GM11168 (cell line): ENCODE measurements at regions not wholly inside any gene's neighbourhood (a gene's known extent, or its start where the extent isn't known, plus 50 kb on each side); places are given as distances from the start of the nearest gene placed in this dataset.

ENCODE experiments used
- in situ Hi-C: fragments of 300-500 bp; cut with MboI; formaldehyde crosslinking; loops from one replicate; pipeline ENCODE4 v1.12.0; 2022; ENCODE audit warnings: low sequenced_read_pairs; ENCODE audit not compliant: unreplicated experiment

DNA sequence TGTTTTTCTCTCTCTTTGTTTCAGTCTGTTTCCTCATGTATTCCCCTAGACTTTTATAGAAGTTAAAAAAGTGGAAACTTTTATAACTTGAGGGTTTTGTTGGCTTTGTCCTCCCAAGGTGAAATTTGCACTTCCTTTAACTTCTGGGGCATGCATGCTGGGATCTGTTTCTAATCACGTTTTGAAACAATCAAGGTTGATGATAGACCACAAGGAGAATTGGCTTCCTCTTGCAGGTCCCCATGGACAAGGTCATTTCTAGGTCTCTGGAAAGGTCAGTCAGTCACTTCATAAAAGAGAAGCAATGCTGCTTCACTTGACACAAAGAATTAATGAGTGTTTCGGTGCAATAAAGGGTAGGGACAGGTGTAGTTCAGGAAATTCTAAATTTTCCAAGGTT, 811.8 kb upstream of the CELF2 start:
- in situ Hi-C loops = no loop called here

DNA sequence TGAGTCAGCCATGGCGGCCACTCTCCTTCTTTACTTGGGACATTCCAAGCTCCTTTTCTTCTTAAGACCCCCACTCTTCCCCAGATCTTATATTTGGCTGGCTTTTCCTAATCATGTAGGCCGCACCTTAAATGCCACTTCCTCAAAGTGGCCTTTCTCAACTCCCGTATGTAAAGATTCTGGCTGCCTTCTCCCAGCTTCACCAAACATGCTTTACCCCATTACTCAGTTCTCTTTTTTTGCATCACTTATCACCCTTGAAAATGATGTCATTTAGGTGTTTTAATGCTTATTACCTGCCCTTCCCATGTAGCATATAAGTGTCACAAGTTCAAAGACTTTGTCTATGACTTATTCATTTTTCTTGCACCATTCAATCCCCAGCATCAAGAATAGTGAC, 810.1 kb upstream of the CELF2 start:
- in situ Hi-C loops = no loop called here

DNA sequence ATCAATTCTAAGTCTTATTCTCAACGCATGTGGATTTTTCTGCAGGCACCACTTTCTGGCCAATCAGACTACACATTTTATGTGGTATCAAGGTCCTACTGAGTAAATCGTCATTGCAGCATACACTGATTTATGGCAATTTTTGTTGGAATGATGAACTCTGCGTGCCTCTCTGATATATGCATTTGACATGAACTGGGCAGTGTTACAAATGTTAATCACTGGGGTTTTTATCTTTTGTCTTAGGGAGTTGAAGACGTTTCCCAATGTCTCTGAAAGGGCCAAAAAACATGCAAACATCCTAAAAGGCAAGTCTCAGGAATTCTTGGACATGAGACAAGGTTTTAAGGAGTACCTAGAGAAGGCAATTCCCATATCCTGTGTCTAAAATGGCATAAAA, 809.5 kb upstream of the CELF2 start:
- in situ Hi-C loops = no loop called here

DNA sequence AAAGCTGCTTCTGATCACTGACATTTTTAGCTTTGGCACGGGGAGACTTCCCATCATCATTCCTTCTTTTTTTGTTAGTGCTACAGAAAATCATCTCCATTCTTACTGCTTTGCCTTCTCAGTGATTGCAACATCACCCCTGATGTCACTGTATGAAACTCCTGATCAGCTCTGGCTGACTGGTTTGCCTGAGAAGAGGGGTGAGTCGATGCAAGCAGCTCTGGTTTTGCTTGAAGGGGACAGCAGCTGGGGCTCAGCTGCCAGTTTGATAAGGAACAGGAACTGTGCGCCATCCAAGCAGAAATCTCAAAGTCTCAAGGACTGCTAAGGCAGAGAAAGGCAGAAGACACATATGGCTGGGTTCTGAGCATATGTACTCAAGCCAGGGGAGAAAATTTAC, 808.5 kb upstream of the CELF2 start:
- in situ Hi-C loops = no loop called here

DNA sequence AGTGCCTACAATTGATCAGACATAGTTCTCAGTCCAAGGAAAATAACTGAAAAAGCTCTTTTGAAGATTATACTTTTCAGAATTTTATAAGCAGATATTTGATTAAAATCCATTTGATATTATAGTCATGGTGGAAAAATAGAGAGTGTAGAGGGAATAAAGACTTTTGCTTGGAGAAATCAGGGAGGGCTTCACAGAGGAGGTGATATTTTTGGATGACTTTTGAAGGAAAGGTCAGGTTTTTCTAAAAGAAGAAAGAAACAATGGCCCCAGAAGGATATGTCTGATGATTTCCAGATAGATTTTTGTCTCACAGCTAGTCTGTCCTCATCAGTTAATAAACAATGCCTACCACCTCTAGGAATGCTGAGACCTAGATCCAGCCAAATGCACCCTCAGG, 806.3 kb upstream of the CELF2 start:
- in situ Hi-C loops = no loop called here

DNA sequence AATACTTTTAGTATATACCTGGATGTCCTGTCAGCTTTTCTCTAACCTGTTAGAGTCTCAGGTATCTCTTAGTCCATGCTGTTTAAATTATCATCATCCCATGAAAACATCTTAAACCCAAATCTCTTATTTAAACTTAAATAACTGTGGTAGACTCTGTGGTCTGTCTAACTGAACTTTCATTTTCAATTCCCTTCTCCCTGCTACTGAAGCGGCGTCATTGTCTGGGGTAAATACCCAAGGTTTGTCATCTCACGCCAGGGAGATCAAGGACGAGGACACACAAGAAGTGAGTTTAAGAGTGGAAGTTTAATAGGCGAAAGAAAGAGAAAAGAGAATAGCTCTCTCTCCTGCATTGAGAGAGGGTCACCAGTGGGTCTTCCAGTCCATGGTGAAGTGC, 804.4 kb upstream of the CELF2 start:
- in situ Hi-C loops = no loop called here

DNA sequence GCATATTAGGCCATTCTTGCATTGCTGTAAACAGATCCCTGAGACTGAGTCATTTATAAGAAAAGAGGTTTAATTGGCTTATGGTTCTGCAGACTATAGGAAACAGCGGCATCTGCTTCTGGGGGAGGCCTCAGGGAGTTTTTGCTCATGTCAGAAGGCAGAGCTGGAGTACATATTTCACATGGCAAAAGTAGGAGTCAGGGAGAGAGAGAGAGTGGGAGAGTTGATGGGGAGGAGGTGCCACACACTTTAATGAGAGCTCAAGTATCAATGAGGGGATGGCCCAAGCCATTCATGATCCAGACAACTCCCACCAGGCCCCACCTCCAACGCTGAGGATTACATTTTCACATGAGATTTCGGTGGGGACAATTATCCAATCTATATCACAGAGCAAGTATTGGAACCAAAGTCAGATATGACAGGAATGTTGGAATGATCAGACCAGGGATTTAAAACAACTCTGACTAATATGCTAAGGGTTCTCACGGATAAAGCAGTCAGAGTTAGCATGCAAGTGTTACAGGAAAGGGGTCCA, 795.3 kb upstream of the CELF2 start:
- in situ Hi-C loops = no loop called here

DNA sequence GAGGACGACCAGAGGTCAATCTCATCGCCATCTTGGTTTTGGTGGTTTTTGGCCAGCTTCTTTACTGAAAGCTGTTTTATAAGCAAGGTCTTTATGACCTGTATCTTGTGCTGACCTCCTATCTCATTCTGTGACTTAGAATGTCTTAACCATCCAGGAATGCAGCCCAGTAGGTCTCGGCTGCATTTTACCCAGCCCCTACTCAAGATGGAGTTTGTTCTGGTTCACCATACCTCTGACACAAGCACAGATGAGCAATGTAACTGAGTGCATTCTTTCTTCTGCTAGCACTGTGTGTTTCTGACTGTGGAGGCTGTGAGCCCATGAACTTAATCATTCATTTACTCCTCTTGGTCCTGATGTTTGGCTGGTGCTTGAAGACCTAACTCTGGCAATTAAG, 794.5 kb upstream of the CELF2 start:
- in situ Hi-C loops = no loop called here

DNA sequence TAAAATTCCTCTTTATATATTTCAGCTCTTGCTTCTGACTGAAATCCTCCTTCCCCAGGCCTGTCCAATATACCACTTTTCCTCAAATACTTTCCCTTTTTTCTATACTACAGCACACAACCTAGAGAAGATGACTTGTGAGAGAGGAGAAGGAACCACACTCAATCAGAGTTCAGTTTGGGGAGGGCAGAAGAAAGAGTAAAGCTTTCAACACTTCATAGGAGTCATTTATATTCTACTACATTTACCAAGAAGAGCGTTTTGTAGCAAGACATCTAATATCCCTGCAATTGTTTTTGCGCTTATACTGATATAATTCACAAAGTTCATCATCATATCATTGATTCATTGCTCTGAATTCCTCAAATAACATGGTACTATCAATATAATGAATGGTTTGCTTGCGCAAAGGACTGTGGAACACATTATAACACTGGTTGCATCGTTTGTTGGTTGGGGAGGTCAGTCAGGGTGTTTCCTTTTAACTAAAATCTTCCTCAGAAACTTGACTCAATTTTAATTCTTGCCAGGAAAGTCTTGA, 792.5 kb upstream of the CELF2 start:
- in situ Hi-C loops = no loop called here

DNA sequence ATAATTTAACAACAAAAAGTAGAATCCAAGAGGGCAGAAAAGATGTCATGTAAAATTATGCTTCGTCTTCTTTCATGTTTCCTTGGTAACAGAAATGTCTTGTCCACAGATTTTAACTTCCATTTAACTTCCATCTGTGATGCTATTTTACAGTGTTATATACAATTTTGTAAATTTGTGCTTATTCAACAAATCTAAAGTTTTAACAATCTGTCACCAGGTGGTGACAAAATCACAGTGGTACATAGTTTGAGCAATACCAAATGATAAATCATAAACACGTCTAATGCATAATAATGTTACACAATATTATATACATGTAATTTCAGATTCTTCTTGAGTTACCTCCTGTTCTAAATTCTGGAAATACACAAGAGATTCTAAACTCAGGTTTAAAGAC, 784.4 kb upstream of the CELF2 start:
- in situ Hi-C loops = no loop called here

DNA sequence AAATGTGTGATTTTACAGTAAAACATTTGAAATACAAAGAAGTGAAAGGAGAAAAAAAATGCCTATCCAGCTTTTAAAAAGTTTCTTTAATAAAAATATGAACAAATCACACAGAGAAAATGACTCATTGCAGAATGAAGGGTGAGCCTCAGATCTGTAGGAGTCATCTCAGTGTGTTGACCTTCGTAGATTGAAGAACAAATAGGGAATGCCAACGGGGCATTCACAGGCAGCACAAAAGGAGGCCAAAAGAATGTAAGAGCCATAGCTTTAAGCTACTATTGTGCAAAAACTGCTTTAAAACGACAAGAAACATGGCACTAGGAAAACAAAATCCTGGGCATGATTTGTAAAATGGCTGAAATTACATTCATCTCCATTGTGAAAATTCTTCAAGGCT, 782.7 kb upstream of the CELF2 start:
- in situ Hi-C loops = no loop called here

DNA sequence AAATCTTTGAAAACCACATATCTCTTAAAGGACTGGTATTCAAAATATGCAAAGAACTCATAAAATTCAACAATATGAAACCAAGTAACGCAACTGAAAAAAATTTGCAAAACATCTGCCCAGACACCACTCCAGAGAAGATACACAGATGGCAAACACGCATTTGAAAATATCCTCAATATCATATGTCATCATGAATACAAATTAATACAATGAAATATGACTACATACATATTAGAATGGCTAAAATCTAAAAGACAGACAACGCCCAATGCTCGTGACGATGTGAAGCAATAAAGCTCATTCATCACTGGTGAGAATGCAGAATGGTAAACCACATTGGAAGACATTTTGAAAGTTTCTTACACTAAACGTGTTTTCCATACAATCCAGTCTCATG, 770.1 kb upstream of the CELF2 start:
- in situ Hi-C loops = no loop called here

DNA sequence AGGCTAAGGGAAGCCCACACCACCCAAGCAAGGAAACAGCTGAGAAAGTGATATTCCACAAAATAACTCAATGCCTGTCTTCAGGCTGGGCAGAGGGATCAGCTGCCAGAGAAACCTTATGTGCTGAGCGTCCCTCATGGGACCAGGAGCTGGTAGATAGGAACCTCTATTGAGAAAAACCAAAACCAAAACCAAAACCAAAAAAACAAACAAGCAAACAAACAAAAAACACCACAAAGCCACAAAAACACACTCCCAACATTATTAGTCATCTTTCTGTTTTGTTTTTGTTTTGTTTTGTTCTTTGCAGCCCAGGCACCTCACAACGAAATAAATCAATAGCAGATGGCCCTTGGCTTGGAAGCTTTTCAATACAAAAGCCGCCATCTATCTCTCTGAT, 760.8 kb upstream of the CELF2 start:
- in situ Hi-C loops = no loop called here

DNA sequence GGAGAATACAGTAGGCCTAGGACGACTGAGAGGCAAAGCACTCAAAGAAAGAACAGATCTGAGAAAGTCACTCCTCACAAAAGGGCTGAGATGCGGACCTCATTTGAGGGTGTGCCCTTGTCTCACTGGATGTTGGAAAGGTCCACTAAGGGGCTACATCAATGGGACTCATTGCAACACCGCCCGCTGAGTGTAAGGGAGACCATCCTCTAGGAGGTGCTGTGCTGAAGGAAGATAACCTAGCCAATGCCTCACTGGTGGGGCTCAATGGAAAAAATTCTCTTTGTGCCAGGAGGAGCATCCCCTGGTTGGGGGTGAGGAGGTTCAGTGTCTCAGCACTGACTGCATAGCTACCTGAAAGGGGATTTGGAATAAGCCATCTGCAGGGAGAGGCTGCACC, 758.7 kb upstream of the CELF2 start:
- in situ Hi-C loops = no loop called here

DNA sequence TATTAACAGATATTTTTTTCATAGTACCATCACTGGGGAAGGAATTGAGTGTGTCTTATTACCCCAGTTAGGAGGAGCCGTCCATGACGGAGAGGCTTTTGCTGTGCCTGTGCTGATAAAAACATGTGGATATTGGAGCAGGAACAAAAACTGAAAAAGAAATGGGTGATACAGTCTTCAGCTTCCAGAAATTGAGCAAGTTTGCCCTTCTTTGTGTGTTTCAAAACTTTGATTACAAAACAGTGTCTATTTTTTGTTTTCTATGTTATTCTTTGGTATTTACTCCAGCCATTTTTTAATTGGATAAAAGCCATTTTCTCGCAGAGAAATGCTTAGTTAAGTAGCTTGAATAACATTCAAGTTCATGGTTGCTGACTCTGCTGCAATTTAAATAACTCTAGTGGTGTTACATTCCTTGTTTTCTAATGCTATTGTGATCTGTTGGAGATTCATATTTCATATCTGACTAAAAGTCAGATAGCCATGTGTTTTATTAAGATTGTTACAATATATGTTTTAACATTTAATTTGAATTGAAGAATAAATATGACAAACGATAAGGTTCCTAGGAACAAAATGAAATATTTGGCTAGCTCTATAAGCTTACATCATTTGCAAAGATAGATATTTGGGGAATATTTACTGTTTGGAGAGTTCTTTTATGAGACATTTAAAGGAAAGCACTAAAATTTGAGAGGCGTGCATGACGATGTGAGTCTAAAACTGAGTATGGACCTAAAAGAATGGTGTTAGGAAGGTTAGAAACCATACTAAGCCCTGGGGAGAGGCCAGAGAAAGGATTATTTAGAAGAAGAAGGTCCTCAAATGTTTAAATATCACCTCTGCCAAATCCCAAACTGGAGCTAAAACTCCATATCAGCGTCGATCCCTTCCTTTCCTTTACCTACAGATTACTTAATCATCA, 747.3 kb upstream of the CELF2 start:
- in situ Hi-C loops = no loop called here

DNA sequence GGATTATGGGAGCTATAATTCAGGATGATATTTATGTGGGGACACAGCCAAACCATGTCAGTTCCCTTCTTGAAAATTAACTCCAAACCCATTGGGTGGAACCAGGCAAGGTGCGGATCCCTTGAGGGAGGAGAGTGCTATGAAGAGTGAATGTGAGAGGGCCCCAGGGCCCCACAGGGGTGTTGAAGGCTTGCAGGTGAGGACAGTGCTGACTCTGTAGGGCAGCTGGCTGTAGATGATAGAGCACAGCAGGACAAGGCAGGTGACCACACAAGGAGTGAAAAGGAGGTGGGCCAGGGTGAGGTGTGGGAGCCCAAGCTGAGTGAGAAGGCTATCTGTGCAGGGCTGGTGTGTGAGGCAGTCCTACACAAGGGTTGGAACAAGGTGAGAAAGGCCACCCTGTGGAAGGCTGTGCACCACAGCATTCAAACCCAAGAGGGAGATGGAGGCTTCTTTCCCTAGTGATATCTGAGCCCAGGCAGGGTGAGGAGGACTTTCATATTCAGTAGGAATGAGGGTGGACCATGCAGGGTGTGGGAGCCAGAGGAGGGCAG, 746.0 kb upstream of the CELF2 start:
- in situ Hi-C loops = no loop called here

DNA sequence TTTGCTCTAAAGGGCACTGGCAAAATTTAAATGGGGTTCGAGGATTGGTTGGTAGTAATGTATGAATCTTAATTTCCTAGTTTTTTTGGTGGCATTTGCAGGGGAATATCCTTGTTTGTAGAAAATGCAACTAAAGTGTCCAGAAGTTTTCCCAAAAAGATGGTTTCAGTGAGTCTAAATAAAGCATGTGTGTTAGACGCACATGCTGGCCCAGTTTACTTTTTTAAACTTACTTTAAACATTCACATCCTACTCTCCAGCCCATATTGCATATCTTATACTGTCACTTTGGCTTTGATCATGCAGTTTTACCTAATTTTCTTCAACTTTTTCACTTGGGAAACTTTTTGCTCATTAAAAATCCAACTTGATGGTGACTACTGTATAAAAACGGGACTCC, 744.0 kb upstream of the CELF2 start:
- in situ Hi-C loops = no loop called here

DNA sequence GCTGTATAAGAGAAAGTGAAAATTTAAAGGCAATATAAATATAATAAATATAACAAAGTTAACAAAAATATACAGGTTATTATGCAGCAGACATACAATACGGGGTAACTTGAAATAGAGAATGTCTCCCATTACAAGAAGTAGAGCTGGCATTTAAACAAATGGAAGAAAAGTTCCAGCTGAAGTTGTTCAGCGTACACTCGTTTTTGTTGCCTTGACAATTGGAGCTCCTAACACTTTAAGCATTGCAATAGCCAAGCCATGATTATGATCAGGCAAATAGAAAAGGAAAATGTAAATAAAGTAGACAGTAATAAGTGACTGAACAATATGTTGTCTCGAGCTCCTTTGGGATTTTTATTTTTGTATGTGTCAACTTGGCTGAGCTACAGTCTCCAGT, 737.8 kb upstream of the CELF2 start:
- in situ Hi-C loops = no loop called here

DNA sequence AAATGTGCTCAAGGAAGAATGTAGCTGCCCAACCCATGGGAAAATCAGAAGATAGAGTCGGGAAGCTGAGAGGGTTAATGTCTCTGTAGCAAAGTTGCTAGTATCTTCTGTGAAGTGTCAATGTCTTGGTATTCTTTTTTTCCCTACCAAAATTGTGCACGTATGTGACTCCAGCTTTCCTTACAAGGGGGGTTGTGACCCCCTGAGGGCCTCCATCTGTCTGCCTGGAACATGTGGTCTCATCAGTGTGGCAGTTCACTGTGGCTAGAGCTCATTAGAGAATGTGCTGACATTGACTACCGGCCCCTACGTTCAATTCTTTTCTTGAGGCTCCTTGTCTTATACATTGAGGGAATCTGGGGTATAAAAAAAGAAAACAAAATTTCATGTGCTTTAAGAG, 725.2 kb upstream of the CELF2 start:
- in situ Hi-C loops = no loop called here

DNA sequence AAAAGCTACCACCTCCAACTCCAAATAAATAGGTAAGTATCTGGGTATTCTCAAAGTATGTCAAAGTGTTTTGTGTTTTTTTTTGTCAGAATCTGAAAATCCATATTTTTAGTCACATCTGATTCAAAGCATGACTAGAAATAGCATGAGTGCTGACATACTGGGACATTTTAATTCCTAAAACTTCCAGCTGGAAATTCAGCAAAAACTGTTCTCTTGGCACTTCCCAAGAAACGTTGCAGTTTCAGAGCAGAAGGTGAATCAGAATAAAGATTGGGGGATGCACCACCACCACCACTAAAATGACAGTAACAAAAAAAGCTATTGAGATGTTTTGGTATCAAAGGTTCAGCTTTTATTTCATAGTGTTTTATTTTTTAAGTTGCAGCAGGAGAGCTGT, 724.6 kb upstream of the CELF2 start:
- in situ Hi-C loops = no loop called here

DNA sequence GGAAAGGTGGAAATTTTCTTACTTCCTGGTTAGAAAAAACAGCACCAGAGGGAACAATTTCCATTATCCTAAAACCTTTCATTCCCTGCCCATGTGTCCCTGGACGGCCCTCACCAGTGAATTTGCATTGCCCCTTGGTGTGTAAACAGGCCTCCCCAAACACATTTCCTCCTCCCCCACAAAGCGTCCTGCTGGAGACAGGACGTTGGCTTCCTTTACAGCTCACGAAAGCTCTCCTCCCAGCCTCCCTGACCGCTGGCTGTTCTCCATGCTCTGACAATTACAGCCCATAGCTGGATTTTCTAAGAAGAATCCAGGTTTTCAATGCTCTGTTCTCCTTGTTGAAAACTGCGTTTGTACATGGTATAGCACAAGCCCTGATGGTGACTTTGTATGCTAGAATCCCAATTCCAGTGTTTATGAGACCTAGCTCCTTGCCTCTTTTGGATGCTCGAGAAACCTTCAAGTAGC, 724.2 kb upstream of the CELF2 start:
- in situ Hi-C loops = no loop called here
